HG02840 (cell line): ENCODE measurements at regions not wholly inside any gene's neighbourhood (a gene's known extent, or its start where the extent isn't known, plus 50 kb on each side); places are given as distances from the start of the nearest gene placed in this dataset.

Experiments
- ATAC-seq: cut with Tn5 transposase; IDR thresholded peaks from one replicate; pipeline ENCODE4 v1.9.1; 2021; ENCODE audit warnings: mild to moderate bottlenecking, moderate library complexity, moderate number of reproducible peaks; ENCODE audit not compliant: unreplicated experiment, low FRiP score

DNA sequence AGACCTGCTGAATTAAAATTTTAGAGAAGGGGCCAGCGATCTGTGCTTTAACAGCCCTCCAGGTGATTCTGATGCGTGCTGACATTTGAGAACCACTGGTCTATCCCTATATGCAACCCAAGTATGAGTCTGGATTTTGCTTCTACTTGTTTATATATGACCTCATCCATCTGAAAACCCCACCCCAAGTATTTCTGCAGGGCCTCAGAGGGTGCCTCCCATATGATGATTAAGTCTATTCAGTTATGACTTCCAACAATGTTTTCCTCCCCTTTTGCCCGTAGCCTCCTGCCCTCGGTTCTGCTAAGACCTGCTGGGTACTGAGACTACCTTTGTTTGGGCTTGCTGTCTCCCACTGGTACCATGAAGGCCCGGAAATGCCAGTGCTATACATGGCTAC is 376.0 kb upstream of the SMARCA2 start:
- no peak for ATAC-seq

GRCh38 chr9:1647776-1648175 is 367.4 kb upstream of the SMARCA2 start:
- no peak for ATAC-seq

- no peak for ATAC-seq
These were observed 361.9 kb upstream of the SMARCA2 start for GRCh38 chr9:1653282-1653681.

GRCh38 chr9:1658661-1659362 is 356.3 kb upstream of the SMARCA2 start:
- no peak for ATAC-seq

DNA sequence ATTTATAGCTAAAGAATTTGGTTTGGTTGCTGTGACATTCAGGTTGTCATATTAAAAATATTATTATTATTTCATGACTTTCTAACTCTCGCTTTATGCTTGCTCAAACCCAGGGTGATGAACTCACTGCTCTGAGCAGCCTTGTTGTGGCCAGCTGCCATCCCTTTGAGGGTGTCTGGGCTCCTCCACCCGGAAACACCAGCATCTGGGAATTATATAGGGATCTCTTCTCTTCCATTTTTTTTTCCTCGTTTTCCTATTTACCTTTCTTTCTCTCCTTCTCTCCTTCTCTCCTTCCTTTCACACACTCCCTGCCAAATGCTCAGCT is 355.8 kb upstream of the SMARCA2 start:
- ATAC-seq: no peak

GRCh38 chr9:1668441-1668840 is 346.7 kb upstream of the SMARCA2 start:
- ATAC-seq: no peak

DNA sequence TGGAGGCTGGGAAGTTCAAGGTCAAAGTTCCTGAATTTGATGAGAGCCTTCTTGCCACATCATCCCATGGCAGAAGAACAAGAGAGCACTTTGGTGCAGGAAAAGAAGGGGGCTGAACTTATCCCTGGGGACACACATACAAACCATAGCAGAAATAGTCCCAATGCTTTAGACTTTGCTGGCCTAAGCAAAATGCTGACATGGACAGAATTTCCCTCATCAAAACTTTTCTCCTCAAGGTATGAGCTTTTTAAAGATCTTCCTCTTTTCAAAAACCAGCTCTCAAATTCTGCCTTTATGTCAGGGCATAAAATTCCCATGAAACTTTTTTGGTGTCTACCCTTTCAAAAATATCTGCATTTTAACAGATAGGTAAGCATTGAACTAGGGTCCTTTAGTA is 341.8 kb upstream of the SMARCA2 start:
- no peak for ATAC-seq

DNA sequence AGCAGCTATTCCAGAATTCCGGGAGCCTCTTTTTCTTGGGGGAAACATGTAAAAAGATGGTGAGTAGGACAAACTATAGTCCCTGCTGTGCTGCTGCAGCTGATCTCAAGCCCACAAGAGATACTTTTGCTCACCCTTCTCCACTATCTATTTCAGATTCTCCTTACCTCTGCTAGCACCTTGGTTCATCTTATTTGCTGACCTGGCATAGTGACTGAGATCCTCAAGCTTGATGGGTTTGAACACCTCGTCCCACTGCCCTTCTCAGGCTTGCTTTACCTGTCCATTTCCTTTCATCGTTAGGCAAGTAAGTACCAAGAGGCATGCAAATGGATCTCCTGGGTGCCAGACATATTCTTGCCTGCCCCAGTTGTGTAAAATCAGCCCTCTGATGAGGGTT is 338.4 kb upstream of the SMARCA2 start:
- ATAC-seq: no peak

DNA sequence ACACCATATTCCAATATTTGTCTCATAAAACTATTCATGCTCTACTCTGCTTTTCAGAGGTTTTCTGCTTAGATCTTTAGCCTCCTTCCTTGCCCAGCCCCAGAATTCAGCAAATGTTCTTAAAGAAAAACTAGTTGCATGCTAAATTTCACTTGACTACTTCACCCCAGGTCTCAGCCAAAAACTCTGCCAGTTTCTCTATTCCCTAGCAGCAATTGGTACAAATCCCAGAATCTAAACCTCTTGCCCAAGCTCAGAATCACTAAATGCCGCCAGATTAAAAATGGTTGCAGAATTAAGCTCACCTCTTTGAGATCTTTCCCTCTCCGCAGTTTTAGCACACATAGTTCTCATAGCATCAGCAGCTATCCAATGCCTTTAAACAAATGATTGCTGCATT is 331.2 kb upstream of the SMARCA2 start:
- ATAC-seq: no peak

- ATAC-seq: no peak
These were observed 316.2 kb upstream of the SMARCA2 start for GRCh38 chr9:1698991-1699390.

GRCh38 chr9:1701113-1701512 is 314.0 kb upstream of the SMARCA2 start:
- no peak for ATAC-seq

DNA sequence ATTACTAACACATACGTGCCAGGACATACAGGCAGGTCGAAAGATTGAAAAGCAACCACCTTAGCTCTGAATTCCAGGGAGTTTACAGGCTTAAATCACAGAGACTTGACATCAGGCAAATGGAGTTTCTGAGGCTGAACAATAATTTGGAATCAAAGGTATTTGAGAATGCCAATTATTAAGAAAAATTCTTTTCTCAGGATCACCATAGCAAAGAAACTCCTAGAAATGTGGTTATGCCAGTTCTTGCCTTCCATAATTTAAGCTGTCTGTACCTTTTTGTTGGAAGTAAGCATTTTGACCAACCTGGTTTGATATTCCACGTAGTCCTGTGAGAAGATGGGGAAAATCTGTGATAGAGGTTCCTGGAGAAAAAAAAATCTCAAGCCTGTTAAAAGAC is 312.4 kb upstream of the SMARCA2 start:
- ATAC-seq: no peak

- ATAC-seq: no peak
These were observed 307.9 kb upstream of the SMARCA2 start for GRCh38 chr9:1707291-1707690.

DNA sequence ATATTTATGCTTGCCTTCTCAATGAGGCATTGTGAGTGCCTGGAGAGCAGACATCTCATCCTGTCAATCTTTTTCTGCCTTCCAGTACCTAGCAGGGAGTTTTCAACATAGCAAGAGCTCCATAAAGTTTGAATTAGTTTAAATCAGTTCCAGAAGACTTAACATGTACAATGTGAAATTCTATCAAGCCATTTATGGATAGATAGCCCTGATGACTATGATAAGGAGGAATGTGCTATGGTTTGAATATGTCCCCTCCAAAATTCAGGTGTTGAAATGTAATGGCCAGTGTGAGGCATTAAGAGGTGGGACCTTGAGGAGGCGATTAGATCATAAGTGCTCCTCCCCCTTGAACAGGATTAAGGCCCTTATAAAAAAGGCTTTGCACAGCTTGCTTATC is 306.9 kb upstream of the SMARCA2 start:
- ATAC-seq: no peak

DNA sequence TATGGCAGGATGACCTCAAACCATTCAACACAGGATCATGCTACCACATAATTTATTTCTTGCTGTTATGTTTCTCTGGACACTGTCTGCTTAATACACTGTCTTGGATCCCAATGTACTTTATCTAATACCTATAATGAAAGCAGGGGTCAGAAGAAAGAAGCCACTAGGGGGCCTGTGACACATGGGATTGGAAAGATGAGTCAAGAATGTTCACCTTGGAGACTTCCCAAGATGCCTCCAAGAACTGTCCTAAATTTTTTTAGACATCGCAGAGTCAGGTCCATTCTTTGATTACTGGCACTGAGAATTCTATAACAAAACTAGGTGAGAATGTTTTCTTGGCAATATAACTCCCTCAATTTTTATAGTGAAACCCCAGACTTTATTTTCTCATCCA is 305.8 kb upstream of the SMARCA2 start:
- no peak for ATAC-seq

- no peak for ATAC-seq
These were observed 302.2 kb upstream of the SMARCA2 start for GRCh38 chr9:1712861-1713450.

DNA sequence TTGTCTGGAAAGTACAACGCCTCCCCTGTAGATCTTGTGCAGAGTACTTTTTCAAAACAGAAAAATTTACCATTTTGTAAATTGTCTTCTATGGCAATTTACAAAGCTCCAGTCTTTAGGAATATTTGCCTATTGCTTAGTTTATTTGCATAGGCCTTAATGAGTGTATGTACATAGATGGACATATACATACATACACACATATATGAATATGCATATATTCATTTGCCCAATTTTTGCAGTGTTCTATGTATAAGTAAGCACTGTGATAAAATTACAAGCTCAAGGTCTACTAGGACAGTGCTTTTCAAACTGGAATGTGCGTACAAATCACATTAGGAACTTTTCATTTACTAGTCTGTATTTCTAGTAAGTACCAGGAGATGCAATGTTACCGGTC is 301.3 kb upstream of the SMARCA2 start:
- ATAC-seq: no peak

DNA sequence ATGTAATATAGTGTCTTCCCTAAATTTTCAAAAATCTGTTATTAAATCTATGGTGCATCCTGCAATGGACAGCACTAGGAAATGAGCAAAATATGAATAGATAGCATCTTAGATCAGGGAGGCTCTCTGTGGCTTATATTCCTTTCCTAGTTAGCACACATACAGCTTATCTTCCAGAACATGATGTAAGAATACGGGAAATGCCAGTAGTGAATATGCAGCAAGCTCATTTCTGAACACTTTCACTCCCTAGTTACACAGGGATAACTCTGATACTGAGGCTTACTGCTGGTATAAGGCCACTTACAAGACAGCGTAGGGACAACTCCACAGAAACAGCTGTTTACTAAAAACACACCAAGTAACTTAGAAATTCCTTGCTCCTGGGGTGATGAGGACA is 297.3 kb upstream of the SMARCA2 start:
- no peak for ATAC-seq

- ATAC-seq: no peak
These were observed 296.3 kb upstream of the SMARCA2 start for GRCh38 chr9:1718836-1719235.

DNA sequence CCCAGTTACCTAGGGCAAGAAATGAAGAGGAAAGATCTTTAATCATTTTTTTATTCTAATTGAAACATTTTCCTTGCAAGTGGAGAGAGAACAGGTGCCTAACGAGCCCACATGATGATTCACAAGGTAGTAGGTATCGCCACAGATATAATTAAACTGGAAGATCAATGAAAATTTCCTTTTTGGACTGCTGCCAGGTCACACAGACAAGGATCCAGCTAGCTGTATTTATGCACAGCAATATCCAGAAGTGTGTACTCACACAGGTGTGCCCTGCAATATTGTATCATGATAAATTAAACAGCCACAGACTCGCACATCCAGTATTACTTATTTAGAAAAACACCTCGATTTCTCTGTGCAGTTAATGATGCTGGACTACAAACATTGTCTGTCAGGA is 294.0 kb upstream of the SMARCA2 start:
- no peak for ATAC-seq

DNA sequence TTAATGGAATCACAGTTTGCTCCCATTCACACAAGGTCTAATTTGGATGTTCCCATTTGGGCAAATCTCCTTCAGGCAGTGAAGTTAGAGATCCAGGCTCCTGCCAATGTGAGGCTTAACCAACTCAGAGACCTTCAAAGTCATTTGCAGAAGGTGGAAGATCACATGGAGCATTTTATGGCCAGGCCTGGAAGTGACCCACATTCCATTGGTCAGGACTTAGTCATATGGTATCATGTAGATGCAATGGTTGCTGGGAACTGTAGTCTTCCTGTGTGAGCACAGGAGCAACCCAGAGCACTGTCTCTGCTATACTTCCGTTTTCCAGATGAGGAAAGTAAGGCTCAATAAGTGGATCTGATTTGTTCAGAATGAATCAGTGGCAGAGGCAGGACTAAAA is 292.7 kb upstream of the SMARCA2 start:
- no peak for ATAC-seq

DNA sequence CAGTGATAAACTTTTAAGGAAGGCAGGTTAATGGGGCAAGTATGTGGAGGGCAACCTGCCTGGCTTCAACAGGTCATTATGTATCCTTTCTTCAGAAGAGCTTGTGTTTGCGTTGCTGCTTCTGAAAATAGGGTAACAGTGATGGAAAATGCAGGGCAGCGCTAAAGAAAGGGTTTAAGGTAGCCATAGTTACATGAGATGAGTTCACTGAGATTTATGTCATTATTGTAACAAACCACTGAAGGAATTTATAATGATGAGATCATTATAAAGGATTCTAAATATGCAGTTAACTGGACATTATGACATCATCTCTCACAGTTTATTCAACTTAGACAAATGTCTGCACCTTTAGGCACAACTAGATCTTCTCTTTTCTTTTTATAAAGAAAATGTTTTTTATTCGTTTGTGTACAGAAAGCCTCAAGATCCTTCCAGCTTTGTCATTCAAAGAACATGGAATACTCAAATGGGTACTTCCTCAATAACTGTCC is 291.6 kb upstream of the SMARCA2 start:
- ATAC-seq: no peak
